Cardiac fibroblast (primary cell): ENCODE measurements at regions not wholly inside any gene's neighbourhood (a gene's known extent, or its start where the extent isn't known, plus 50 kb on each side); places are given as distances from the start of the nearest gene placed in this dataset.

ENCODE experiments used
- DNase-seq, 2 donors: peaks; one replicate each; pipeline versions ENCODE4 v3.0.0 to v3.0.0-alpha.2; 2010; ENCODE audit warnings: low read depth in 2 of 2
- H3K4me3 ChIP-seq, 2 donors: replicated peaks in 1 of 2; 1 replicate in 1 of 2; 2 replicates in 1 of 2; pipeline ENCODE4 v1.5.1; 2011; ENCODE audit warnings: low read depth in 2 of 2, low read length in 2 of 2, mild to moderate bottlenecking in 2 of 2, moderate library complexity in 1 of 2
- CTCF ChIP-seq: IDR thresholded peaks from one replicate; pipeline ENCODE4 v1.5.1; 2011; ENCODE audit warnings: low read depth, mild to moderate bottlenecking, low read length, inconsistent platforms

- H3K4me3 ChIP-seq: no peak overlapping the region
- DNase-seq: peak; percentile 89 to 91
- TF ChIP-seq CTCF: no peak
Observed at GRCh38 chr15:95840004-95840403, 490.5 kb upstream of the NR2F2 start.

- no peak overlapping the region for H3K4me3 ChIP-seq
- no peak for DNase-seq
- no peak for TF ChIP-seq CTCF
Observed at GRCh38 chr15:95840855-95841254, 489.6 kb upstream of the NR2F2 start.

GRCh38 chr15:95842576-95842975, 487.9 kb upstream of the NR2F2 start:
- no peak for DNase-seq
- no peak overlapping the region for H3K4me3 ChIP-seq

GRCh38 chr15:95843241-95843910, 487.1 kb upstream of the NR2F2 start:
- H3K4me3 ChIP-seq: no peak overlapping the region
- no peak for TF ChIP-seq CTCF
- peak; percentile 59 to 76 for DNase-seq

More at GRCh38 chr15:95842576-95842975, 487.9 kb upstream of the NR2F2 start:
- no peak for TF ChIP-seq CTCF

GRCh38 chr15:95845862-95846515, 484.5 kb upstream of the NR2F2 start:
- peak; percentile 14 to 46 for DNase-seq
- TF ChIP-seq CTCF: no peak
- no peak overlapping the region for H3K4me3 ChIP-seq

GRCh38 chr15:95848126-95848525, 482.4 kb upstream of the NR2F2 start:
- no peak overlapping the region for H3K4me3 ChIP-seq
- TF ChIP-seq CTCF: no peak
- DNase-seq: peak in 1 of 2 donors; percentile 45
